HFF-Myc (cell line): ENCODE measurements at regions not wholly inside any gene's neighbourhood (a gene's known extent, or its start where the extent isn't known, plus 50 kb on each side); places are given as distances from the start of the nearest gene placed in this dataset.

Source experiments
- DNase-seq: peaks from one replicate; pipeline ENCODE4 v3.0.0-alpha.2; 2011; ENCODE audit warnings: low read depth; ENCODE audit errors: extremely low read depth
- H3K4me3 ChIP-seq: replicated peaks from 2 replicates; pipeline ENCODE4 v1.5.1; 2011; ENCODE audit warnings: low read depth, mild to moderate bottlenecking, control low read depth, low read length
- TF ChIP-seq, protein P1 (sequence below): IDR thresholded peaks from 2 replicates; pipeline ENCODE4 v1.5.1; 2012; ENCODE audit warnings: mild to moderate bottlenecking, low read depth, low read length, control low read depth; ENCODE audit errors: missing control alignments

DNA sequence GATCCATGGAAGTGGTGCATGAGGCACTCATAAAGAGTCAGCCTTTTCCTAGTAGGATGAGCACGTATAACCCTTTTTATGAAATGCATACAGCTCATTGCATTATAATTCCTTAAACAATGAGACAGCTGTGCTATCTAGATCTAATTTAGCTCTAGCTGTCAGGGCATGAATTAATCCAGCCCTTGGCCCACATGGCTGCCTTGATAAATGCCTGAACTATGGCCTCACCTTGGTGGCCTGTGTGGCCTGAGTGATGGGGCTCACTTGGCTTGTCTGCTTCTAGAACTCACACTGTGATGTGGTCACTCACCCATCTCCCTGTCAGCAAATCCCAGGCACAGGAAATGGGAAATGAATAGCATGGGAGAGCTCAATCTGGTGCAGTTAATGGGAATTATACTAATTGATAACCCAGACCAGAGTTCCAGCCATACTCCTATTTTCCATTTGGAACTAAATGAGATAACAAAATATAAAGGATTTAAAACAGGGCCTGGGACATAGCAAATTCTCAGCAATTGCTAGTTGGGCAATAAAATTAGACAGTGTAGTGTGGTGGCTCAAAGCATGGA, 153.6 kb downstream of the HS3ST2 start:
- no peak overlapping the region for H3K4me3 ChIP-seq
- TF ChIP-seq, protein P1, sequence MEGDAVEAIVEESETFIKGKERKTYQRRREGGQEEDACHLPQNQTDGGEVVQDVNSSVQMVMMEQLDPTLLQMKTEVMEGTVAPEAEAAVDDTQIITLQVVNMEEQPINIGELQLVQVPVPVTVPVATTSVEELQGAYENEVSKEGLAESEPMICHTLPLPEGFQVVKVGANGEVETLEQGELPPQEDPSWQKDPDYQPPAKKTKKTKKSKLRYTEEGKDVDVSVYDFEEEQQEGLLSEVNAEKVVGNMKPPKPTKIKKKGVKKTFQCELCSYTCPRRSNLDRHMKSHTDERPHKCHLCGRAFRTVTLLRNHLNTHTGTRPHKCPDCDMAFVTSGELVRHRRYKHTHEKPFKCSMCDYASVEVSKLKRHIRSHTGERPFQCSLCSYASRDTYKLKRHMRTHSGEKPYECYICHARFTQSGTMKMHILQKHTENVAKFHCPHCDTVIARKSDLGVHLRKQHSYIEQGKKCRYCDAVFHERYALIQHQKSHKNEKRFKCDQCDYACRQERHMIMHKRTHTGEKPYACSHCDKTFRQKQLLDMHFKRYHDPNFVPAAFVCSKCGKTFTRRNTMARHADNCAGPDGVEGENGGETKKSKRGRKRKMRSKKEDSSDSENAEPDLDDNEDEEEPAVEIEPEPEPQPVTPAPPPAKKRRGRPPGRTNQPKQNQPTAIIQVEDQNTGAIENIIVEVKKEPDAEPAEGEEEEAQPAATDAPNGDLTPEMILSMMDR, result no peak

More for the DNA sequence above, 153.6 kb downstream of the HS3ST2 start:
- no peak for DNase-seq
